NCI-H2196 treated with DMSO at 0.1 percent for 48 hours (cell line): ENCODE measurements at regions not wholly inside any gene's neighbourhood (a gene's known extent, or its start where the extent isn't known, plus 50 kb on each side); places are given as distances from the start of the nearest gene placed in this dataset.
"Not testable (repeated sequence)": the region's sequence is repeated elsewhere in the genome, so short reads cannot be mapped to it uniquely, and the experiment has no call there.

Source experiments
- DNase-seq: peaks from one replicate; lab custom pipeline; 2025; ENCODE audit not compliant: unreplicated experiment; lab: John Stamatoyannopoulos, UW

DNA sequence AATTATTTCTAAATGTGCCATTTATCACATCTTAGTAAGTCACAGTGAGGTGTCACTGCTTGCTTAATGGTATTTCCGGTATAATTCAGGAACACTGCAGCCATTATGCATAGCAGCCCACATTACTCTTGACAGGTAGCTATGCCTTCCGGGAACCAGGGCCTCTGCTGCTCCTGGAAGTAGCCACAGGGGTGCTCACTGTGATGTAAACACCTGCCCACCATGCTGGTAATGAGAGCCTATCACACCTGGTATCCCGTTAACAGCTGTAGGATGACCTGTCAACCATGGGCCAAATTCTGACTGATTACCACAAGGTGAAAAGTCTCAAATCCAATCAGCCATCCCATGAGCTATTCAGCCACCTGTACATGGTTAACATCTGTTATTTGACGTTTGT, 647.0 kb upstream of the NXPH2 start:
- DNase-seq: no peak

DNA sequence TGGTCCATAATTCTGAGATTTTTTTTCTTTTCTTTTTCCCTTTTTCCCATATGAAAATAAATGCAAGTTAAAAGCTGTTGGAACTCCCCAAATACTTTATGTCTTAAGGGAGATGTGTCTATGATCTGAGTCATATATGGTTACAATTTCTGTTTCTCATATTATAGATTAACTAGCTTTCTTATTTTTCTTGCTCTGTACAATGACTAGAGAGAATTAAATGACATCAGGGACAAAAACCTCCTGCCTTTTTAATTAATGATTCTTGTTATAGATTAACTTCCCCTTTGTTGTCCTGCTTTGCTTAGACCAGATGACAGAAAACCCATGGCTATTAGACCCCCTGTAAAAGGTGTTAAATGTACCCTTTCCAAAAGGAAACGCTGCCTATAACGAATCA, 643.9 kb upstream of the NXPH2 start:
- no peak for DNase-seq

DNA sequence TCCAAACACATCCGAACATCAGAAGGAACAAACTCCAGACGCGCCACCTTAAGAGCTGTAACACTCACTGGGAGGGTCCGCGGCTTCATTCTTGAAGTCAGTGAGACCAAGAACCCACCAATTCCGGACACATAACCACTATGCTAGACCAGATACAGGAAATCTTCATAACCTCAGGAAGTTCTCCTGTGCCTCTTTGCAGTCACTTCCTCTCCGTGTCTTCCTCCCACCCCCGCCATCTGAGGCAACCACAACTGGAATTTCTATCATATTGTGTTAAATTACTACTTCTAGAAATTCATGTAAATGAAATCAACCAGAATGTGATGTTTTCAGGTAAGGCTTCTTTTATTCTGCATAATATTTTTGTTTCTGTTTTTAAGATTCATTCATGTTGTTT, 631.0 kb upstream of the NXPH2 start:
- no peak for DNase-seq

DNA sequence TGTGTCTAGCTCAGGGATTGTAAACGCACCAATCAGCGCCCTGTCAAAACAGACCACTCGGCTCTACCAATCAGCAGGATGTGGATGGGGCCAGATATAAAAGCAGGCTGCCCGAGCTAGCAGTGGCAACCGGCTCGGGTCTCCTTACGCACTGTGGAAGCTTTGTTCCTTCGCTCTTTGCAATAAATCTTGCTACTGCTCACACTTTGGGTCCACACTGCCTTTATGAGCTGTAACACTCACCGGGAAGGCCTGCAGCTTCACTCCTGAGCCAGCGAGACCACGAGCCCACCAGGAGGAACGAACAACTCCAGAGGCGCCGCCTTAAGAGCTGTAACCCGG, 630.6 kb upstream of the NXPH2 start:
- DNase-seq: not testable (repeated sequence)

DNA sequence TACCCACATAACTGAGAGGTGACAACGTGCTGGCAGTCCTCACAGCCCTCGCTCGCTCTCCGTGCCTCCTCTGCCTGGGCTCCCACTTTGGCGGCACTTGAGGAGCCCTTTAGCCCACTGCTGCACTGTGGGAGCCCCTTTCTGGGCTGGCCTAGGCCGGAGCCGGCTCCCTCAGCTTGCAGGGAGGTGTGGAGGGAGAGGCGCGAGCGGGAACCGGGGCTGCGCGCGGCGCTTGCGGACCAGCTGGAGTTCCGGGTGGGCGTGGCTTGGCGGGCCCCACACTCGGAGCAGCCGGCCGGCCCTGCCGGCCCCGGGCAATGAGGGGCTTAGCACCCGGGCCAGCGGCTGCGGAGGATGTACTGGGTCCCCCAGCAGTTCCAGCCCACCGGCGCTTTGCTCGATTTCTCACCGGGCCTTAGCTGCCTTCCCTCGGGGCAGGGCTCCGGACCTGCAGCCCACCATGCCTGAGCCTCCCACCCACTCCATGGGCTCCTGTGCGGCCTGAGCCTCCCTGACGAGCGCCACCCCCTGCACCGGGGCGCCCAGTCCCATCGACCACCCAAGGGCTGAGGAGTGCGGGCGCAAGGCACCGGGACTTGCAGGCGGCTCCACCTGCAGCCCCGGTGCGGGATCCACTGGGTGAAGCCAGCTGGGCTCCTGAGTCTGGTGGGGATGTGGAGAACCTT, 630.1 kb upstream of the NXPH2 start:
- not testable (repeated sequence) for DNase-seq

DNA sequence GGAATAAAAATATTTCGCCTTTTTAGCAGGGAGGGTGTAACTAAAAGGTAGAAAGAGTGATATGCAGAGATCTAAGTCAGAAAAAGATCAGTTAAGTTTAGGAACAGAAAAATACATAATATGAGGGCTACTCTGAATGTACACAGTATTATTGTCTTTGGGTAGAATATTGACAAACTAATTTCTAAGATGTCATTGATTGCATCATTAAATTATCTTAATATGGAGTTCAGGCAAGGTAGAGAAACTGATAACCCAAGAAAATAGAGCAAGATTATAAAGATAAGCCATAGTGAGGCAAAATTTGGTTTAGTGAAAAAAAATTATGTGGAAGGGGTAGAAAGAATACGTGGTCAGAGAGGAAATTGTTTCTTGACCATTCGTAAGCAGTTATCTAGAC, 629.0 kb upstream of the NXPH2 start:
- no peak for DNase-seq

DNA sequence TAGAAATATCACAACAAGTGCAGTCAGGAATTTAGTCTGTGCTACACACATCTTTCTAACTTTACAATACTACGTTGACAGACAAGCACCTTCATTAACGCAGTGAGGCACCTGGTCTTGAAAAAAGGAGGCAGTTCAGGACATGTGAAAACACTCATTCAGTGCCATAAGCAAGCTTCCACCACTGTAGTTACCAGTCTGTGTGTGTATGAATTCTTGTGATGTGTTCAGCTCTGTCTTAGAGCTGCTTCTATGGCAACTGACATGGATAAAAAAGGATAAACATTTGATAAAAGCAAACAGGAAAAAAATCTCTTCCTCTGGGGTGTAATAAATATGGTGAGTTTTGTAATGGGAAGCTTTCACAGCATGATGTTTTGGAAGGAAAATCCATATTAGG, 623.8 kb upstream of the NXPH2 start:
- DNase-seq: no peak

DNA sequence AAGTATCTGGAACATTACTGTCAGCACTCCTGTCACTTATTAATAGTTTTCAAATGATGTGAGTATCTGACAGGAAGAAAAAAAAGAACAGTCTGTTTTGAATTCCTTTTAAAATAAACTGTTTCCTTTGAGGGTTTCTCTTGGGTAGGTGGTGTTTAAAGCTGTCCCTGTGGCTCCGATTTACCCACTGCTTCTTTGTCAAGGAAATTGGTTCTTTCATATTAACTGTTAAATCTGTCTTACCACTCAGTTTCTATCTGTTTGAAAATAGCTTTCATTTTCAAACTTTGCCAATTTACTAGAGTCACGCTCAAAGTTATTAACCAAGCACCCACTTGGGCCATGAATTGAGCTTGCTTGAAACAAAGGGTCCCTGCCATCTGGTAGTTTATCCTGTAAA, 614.6 kb upstream of the NXPH2 start:
- DNase-seq: no peak

DNA sequence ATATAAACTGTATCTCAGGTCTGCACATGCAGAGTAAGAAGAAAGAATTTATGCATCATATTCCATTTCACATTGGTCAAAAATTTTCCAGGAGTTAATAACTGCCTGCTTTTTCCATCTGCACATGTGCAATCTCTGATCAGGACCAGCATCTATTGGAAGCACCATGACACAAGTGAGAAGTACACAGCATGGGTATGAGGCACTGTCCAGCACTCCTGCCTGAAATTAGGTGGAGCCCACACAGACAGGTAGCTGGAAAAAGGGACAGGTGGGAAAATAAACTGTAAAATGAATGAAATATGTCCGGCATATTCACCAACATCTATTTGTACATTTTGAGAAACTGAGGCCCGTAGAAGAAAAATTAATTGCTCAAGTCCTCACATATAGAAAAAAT, 609.2 kb upstream of the NXPH2 start:
- no peak for DNase-seq

DNA sequence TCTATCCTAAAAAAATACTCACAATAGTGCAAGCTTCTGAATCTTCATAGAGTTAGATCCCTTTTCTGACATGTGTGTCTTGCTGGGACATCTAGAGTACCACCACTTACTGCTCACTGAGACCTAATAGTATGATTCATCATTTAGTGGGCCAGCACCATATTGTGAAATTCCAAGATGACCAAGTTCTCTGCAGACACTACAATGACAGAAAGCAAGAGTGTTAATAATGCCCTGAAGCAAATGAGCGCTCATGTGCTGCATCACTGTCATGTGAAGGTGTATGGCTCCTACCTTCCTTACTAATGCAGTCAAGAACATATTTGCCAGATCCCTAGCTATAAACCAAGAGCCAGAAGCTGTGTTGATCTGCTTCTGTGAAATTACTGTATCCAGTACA, 606.2 kb upstream of the NXPH2 start:
- no peak for DNase-seq

DNA sequence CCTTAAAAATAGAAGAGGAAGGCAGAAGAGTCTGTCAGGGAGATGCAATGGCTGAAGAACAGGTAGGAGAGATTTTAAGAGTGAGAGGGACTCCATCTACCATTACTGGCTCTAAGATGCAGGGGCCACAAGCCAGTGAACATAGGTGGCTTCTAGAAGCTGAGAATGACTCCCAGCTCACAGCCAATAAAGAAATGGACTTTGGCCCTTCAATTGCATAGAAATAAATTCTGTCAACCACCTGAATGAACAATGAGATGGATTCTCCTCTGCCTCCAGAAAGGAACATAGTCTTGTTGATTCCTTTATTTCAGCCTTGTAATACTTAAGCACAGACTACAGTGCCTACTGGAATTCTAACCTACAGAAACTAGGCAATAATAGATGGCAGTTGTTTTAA, 603.3 kb upstream of the NXPH2 start:
- DNase-seq: no peak

DNA sequence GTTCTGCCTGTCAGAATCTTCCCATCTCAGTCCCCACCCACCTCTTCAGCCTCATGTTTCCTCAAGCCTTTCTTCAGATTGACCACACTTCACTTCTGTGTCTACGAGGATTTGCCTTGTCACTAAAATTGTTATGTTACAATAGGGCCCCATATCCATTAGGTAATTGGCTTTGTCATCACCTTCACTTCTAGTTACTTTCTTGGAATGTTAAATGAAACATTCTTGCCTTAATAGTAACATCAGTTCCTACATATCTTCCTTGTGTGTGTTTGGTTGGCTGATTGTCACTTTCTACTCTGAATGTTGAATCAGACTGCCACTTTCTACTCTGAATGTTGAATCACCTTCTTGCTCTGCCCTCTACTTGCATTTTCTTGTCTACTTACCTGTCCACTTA, 599.9 kb upstream of the NXPH2 start:
- no peak for DNase-seq

DNA sequence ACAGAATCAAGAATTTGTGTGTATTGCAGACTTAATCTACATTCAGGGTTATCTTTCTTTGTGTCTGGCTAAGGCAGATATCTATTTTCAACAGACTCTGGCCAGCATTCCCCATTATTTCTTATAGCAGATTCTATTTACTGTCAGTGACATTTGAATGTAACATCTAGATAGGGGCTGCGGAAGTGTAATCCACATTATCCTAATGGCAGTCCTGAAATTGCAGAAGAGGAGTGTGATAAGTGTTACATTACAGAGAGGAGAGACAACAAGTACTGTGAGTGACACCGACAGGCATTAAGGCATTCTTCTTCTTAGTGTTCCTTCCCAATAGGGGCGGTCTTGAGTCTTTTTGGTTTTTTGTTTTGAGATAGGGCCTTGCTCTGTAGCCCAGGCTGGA, 598.2 kb upstream of the NXPH2 start:
- DNase-seq: no peak

DNA sequence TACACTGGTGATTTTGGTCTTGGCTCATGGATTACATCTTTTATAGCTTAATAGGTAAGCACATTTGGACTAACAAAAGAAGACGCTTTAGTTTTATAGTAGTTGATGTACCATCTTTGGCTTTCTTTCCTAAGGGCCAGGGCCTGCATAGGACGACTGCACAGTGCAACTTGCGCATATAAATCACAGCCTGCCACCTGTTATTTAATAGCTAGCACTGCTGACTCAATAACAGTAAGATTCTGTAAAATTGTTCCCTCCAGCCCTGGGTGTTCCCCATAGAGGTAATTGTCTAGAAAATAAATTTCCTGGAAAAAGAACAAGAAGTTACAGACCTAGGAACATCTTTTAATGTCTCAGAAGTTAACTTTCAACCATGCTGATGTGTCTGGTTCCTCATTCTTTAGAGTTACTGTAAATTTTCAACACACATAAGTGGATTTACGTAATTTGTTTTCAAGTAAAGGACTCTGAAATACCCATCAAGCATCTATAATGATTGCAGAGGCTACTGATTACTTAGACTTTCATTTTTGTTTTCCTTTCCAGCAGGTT, 594.2 kb upstream of the NXPH2 start:
- DNase-seq: no peak

DNA sequence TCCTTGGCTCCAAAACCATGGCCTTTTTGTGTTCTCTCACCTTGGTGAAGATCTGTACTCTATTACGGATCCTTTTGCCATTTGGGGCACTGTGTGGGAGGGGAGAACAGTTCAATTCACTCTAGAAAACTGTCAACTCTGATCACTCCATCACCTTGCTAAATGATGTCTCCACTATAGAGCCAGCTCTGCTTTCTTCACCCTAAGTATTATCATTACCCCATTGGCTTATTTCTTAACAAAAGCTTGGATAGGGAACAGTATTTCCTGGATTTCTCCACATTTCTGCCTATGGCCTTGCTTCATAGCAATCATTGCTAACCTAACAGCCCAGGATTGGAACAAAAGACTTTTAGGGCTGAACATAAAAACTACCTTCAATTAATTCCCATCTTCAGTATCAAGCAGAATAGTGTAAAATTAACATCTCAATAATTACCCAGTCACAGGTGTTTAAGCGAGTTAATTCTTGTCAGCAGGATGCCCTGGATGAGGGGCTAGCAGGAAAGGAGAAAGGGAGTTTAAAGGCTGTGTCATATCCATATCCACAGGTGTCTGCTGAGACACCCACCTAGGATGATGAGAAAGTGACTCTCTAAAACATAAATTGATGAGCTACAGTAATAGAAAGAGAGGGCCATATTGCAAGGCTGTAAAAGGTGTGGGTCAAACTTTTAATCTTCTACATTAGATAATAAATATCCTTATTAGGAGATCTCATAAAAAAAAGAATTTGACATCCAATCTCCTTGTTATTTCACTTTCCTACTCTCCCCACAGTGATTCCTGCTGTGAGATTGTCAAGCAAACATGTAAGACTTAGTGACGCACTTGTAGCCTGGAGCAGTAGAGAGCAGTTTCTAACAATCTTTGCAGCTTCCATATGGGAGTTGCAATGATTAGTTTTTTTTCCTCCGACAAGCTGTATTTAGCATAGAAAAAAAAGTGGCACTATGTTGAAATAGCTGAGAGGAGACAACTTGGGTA, 589.5 kb upstream of the NXPH2 start:
- no peak for DNase-seq

DNA sequence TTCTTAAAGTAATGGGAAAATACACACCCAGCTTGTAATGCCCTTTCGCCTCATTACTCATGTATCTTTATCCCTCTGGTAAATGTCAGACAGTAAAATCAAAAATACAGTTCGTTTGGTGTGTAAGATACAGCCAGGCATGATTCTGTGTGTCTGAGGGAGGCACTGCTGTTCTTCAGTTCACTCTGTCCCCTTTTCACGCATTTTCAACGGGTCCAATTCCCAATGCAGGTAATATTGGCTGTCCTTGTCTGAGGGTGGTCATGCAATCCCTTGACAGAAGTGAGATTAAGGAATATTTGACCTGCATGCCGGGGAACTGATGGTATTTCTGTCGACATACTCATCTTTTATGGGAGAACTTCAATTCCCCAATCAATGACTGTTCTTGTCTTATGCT, 587.2 kb upstream of the NXPH2 start:
- DNase-seq: no peak

DNA sequence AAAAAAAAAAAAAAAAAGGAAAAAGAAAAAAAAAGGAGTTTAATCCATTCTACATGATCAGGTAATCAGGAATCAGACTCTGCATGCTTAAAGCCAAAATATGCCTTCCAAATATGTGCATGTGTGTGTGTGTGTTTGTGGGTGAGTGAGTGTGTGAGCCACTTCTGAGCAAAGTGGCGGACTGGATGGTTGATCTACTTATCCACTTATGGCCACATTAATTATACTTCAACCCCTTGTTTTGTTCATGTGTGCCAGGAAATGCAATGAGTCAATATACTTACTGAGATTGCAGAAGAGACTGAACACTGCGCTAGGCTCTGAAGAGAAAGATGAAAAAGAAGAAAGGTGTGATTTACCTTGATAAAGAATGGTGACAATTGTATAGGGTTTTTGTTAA, 586.5 kb upstream of the NXPH2 start:
- DNase-seq: no peak

DNA sequence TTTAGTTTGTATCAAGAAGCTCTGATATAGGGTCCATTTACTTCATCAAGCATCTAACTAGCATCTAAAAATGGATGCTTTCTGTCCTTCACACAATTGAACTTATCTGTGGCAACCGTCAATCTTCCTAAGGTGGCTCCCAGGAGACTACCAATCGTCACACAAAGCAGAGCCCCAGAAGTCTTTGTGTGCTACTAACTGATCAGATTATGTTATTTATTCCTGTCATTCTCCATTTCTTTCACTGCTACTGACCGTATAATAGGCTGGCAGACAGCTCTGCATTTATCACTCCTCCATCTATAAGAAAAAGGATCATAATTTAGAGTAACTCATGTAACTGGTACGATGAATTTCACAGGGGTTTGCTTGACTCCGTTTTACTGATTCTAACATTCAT, 585.0 kb upstream of the NXPH2 start:
- no peak for DNase-seq

DNA sequence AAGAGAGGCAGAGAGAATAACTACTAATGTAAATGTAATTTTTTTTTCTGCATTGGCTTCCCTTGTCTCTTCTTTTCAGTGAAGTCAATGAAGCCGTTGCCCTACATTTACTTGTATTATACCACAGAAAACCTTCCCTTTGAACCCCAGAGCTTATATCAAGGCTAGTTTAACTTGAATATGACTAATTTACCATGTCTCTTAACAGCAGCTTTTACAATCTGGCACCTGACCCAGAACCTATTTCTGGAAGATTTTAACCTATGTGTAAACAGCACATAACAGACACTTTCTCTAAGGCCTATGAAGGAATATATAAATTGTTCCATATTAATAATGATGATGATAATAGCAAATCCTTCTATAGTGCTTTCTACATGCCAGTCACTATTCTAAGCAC, 580.5 kb upstream of the NXPH2 start:
- DNase-seq: no peak

DNA sequence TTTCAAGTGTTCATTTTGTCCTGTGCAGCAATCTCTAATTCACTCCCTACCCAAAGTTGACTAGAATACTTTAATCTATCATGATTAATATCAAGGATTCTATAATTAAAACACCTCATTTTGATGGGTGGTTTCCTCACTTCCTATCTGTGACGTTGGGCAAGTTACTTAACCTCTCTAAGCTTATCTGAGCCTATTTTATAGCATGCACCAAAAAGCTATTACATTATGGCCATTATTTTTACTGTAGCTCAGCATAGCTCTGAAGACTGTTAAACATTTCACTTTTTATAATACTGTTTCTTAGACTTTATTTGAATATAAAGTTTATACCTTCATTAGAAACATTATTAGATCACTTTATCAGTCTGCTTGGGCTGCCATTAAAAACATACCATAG, 579.6 kb upstream of the NXPH2 start:
- no peak for DNase-seq

DNA sequence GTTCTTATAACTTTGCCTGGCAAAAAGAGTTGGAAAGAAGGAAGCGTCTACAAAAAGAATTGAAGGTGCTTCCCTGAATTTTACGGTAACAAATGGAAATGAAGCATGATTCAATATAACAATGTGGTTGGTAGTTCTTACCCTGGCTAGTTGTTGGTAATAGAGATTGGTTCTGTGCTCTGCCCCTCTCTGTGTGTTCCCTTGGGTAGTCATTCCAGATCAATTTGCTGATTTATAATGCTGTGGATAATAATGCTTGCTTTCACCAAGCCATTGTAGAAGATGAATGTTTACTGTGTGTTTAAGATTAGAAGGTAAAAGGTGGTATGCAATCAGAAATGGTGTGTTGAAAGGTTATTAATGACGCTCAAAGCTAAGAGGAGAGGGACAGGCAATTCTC, 577.8 kb upstream of the NXPH2 start:
- no peak for DNase-seq

DNA sequence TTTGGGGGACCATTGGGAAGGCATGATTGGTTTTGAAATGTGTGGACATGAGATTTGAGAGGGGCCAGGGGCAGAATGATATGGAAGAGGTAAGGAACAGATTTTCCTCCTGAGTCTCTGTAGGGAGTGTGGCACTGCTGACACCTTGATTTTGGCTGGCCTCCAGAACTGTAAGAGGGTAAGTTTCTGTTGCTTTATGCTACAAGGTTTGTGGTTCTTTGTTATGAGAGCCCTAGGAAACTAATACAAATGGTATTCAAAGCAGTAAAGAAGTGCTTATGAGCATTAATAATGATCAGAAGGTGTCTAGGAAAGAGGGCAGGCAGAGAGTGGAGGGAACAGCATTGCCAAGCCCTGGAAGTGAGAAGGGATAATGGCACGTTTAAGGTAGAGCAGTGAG, 574.3 kb upstream of the NXPH2 start:
- DNase-seq: no peak
